Keratinocyte (primary cell): ENCODE measurements at regions not wholly inside any gene's neighbourhood (a gene's known extent, or its start where the extent isn't known, plus 50 kb on each side); places are given as distances from the start of the nearest gene placed in this dataset.

Source experiments
- DNase-seq: peaks from one replicate; pipeline ENCODE4 v3.0.0-alpha.2; 2011; ENCODE audit warnings: low read depth, missing footprints, low spot score
- FAIRE-seq: peaks from 2 replicates; lab custom pipeline; 2011; peaks lifted over from hg19 to GRCh38; lab: Jason Lieb, UNC
- H2AFZ ChIP-seq: 2 replicates; pipeline ENCODE4 v1.6.0; 2012; ENCODE audit warnings: low read length, control low read depth, inconsistent platforms; ENCODE audit not compliant: control insufficient read depth
- H3K27ac ChIP-seq: 2 replicates; pipeline ENCODE4 v1.5.1; 2011; ENCODE audit warnings: low read length; ENCODE audit not compliant: control insufficient read depth, insufficient read depth
- H3K27me3 ChIP-seq: 3 replicates; pipeline ENCODE4 v1.6.0; 2011; ENCODE audit warnings: low read length; ENCODE audit not compliant: control insufficient read depth, insufficient read depth; ENCODE audit errors: extremely low read depth
- H3K36me3 ChIP-seq, 2 experiments: 2 replicates in 1 of 2; 3 replicates in 1 of 2; pipeline ENCODE4 v1.5.1; 2011; ENCODE audit warnings: low read length in 2 of 2, mild to moderate bottlenecking in 1 of 2; ENCODE audit not compliant: control insufficient read depth in 2 of 2, insufficient read depth in 2 of 2; ENCODE audit errors: extremely low read depth in 1 of 2
- H3K4me1 ChIP-seq: 3 replicates; pipeline ENCODE4 v1.5.1; 2011; ENCODE audit warnings: low read length; ENCODE audit not compliant: control insufficient read depth, insufficient read depth; ENCODE audit errors: extremely low read depth
- H3K4me2 ChIP-seq: 3 replicates; pipeline ENCODE4 v1.6.0; 2011; ENCODE audit warnings: low read depth, low read length; ENCODE audit not compliant: control insufficient read depth, insufficient read depth; ENCODE audit errors: extremely low read depth
- H3K4me3 ChIP-seq, 3 experiments: fragments of 200-600 bp in 1 of 3; sonication (generic) in 1 of 3; 2 replicates in 2 of 3; 3 replicates in 1 of 3; pipeline ENCODE4 v1.5.1; 2011 to 2016; ENCODE audit warnings: low read length in 3 of 3, mild to moderate bottlenecking in 3 of 3, control low read depth in 2 of 3, inconsistent platforms in 1 of 3, low read depth in 1 of 3, mixed read lengths in 1 of 3, mixed run types in 1 of 3, moderate library complexity in 1 of 3; ENCODE audit not compliant: control insufficient read depth in 2 of 3, insufficient read depth in 2 of 3; ENCODE audit errors: extremely low read depth in 1 of 3
- H3K79me2 ChIP-seq: 2 replicates; pipeline ENCODE4 v1.6.0; 2012; ENCODE audit warnings: low read length; ENCODE audit not compliant: control insufficient read depth, insufficient read depth
- H3K9ac ChIP-seq: 3 replicates; pipeline ENCODE4 v1.6.0; 2011; ENCODE audit warnings: low read length; ENCODE audit not compliant: control insufficient read depth, insufficient read depth; ENCODE audit errors: extremely low read depth
- H3K9me1 ChIP-seq: 3 replicates; pipeline ENCODE4 v1.6.0; 2011; ENCODE audit warnings: low read length; ENCODE audit not compliant: control insufficient read depth, insufficient read depth; ENCODE audit errors: extremely low read depth
- H3K9me3 ChIP-seq: 2 replicates; pipeline ENCODE4 v1.5.1; 2012; ENCODE audit warnings: low read depth, low read length; ENCODE audit not compliant: control insufficient read depth
- H4K20me1 ChIP-seq: 3 replicates; pipeline ENCODE4 v1.6.0; 2011; ENCODE audit warnings: low read length; ENCODE audit not compliant: control insufficient read depth, insufficient read depth; ENCODE audit errors: extremely low read depth
- EZH2 ChIP-seq: IDR thresholded peaks from one replicate; pipeline ENCODE4 v1.6.1; 2012; ENCODE audit warnings: inconsistent platforms, mild to moderate bottlenecking, low read length, moderate library complexity
- dilution Hi-C: fragments of 300-500 bp; cut with MboI; formaldehyde crosslinking; loops from one replicate; pipeline ENCODE4 v1.7.0; 2020; ENCODE audit warnings: low sequenced_read_pairs; ENCODE audit not compliant: extremely low pct_ligation_motif_present
- TF ChIP-seq, protein P1 (sequence below), 3 experiments: IDR thresholded peaks in 1 of 3; conservative IDR thresholded peaks in 1 of 3; optimal IDR thresholded peaks in 1 of 3; 2 replicates in 2 of 3; 3 replicates in 1 of 3; pipeline versions ENCODE3 to v1.5.1; 2011; ENCODE audit warnings: low read length in 3 of 3, mild to moderate bottlenecking in 3 of 3, moderate library complexity in 2 of 3, control low read depth in 1 of 3, inconsistent platforms in 1 of 3; ENCODE audit not compliant: insufficient read depth in 2 of 3; ENCODE audit errors: extremely low read depth in 1 of 3

DNA sequence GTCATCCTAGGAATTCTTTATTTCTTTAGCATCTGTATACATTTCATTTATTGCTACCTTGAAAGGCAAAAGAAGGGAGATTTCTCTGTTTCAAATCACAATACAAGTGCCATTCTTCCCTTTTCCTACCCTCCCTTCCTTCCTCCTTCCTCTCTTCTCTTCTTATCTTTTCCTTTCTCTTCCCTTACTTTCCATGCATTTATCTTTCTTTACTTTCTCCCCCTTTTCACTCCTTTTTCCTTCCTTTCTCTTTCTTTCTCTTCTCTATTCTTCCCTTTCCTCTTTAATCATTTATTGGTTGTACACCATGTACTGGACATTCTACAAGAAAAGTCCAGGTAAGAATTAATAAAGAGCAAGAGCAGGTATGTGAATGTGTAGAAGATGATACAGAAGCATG is 251.0 kb upstream of the PEX5L start:
- H3K4me2 ChIP-seq, result no peak overlapping the region
- no peaks in the 10 kb centered on the region for H3K9me1 ChIP-seq
- no peak overlapping the region for H3K4me3 ChIP-seq
- H2AFZ ChIP-seq, result no peak overlapping the region
- FAIRE-seq, result no peak
- TF ChIP-seq, protein P1, sequence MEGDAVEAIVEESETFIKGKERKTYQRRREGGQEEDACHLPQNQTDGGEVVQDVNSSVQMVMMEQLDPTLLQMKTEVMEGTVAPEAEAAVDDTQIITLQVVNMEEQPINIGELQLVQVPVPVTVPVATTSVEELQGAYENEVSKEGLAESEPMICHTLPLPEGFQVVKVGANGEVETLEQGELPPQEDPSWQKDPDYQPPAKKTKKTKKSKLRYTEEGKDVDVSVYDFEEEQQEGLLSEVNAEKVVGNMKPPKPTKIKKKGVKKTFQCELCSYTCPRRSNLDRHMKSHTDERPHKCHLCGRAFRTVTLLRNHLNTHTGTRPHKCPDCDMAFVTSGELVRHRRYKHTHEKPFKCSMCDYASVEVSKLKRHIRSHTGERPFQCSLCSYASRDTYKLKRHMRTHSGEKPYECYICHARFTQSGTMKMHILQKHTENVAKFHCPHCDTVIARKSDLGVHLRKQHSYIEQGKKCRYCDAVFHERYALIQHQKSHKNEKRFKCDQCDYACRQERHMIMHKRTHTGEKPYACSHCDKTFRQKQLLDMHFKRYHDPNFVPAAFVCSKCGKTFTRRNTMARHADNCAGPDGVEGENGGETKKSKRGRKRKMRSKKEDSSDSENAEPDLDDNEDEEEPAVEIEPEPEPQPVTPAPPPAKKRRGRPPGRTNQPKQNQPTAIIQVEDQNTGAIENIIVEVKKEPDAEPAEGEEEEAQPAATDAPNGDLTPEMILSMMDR (optimal IDR thresholded peaks at IDR 0.05 in 1 of 3, IDR thresholded peaks at IDR 0.05 in 1 of 3, conservative IDR thresholded peaks at IDR 0.05 in 1 of 3; ENCODE audit: extremely low read depth in 1 of 3, insufficient read depth in 2 of 3, low read length in 3 of 3), result no peak
- no peak for TF ChIP-seq EZH2
- H3K36me3 ChIP-seq, result no peaks in the 10 kb centered on the region
- H3K9ac ChIP-seq, result no peak overlapping the region
- no peaks in the 10 kb centered on the region for H3K27me3 ChIP-seq
- no peak for DNase-seq
- H3K4me1 ChIP-seq, result no peaks in the 10 kb centered on the region
- H3K79me2 ChIP-seq, result no peaks in the 10 kb centered on the region
- H4K20me1 ChIP-seq, result no peaks in the 10 kb centered on the region
- no peak overlapping the region for H3K27ac ChIP-seq
- H3K9me3 ChIP-seq, result no peaks in the 10 kb centered on the region
- dilution Hi-C loops, result no loop called here

DNA sequence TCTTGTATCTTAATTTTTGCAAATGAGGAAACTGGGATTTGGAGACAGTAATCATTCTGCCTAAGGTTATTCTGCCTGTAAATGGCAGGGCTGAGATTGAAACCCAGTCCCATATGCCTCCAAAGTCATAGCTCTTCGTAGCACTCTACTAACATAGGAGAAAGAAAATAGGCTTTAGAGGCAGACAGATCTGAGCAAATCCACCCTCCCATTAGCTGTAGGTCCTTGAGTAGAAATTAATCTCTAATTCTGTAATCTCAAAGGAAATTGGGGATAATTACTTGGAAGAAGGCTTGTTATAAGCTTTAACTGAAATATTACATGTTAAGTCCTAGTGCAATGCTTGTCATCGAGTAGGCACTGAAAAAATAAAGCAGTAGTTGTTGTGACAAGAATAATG is 252.1 kb upstream of the PEX5L start:
- TF ChIP-seq EZH2, result no peak
- TF ChIP-seq, protein P1 (optimal IDR thresholded peaks at IDR 0.05 in 1 of 3, IDR thresholded peaks at IDR 0.05 in 1 of 3, conservative IDR thresholded peaks at IDR 0.05 in 1 of 3; ENCODE audit: extremely low read depth in 1 of 3, insufficient read depth in 2 of 3, low read length in 3 of 3), result no peak
- DNase-seq (no peak), FAIRE-seq (no peak)
- dilution Hi-C loops, result no loop called here
- no peak overlapping the region for H2AFZ ChIP-seq
- H3K4me3 ChIP-seq, result no peak overlapping the region
- H3K4me1 ChIP-seq, result no peaks in the 10 kb centered on the region
- no peaks in the 10 kb centered on the region for H3K36me3 ChIP-seq
- H3K9ac ChIP-seq, result no peak overlapping the region
- no peak overlapping the region for H3K4me2 ChIP-seq
- H3K9me3 ChIP-seq, result no peaks in the 10 kb centered on the region
- H4K20me1 ChIP-seq, result no peaks in the 10 kb centered on the region
- no peak overlapping the region for H3K27ac ChIP-seq
- no peaks in the 10 kb centered on the region for H3K27me3 ChIP-seq
- no peaks in the 10 kb centered on the region for H3K9me1 ChIP-seq
- no peaks in the 10 kb centered on the region for H3K79me2 ChIP-seq
